NCI-H510A treated with DMSO at 0.1 percent for 48 hours (cell line): ENCODE measurements at regions not wholly inside any gene's neighbourhood (a gene's known extent, or its start where the extent isn't known, plus 50 kb on each side); places are given as distances from the start of the nearest gene placed in this dataset.
"Not testable (repeated sequence)": the region's sequence is repeated elsewhere in the genome, so short reads cannot be mapped to it uniquely, and the experiment has no call there.

Source experiments
- DNase-seq: peaks from one replicate; lab custom pipeline; 2025; lab: John Stamatoyannopoulos, UW

- DNase-seq, result no peak
These were observed 374.9 kb upstream of the TRPC7 start for GRCh38 chr5:136740228-136740627.

- DNase-seq, result not testable (repeated sequence)
These were observed 373.9 kb upstream of the TRPC7 start for GRCh38 chr5:136739271-136739670.

- DNase-seq, result no peak
These were observed 373.5 kb upstream of the TRPC7 start for GRCh38 chr5:136738829-136739228.

- DNase-seq, result no peak
These were observed 370.7 kb upstream of the TRPC7 start for GRCh38 chr5:136736021-136736420.

GRCh38 chr5:136735611-136736010, 370.3 kb upstream of the TRPC7 start:
- not testable (repeated sequence) for DNase-seq

GRCh38 chr5:136734628-136735027, 369.3 kb upstream of the TRPC7 start:
- DNase-seq, result no peak

- no peak for DNase-seq
These were observed 367.4 kb upstream of the TRPC7 start for GRCh38 chr5:136732751-136733150.

GRCh38 chr5:136731241-136731900, 366.0 kb upstream of the TRPC7 start:
- no peak for DNase-seq

GRCh38 chr5:136730426-136730825, 365.1 kb upstream of the TRPC7 start:
- peak; percentile 45 for DNase-seq

GRCh38 chr5:136729901-136730355, 364.6 kb upstream of the TRPC7 start:
- DNase-seq, result peak; percentile 42

- no peak for DNase-seq
These were observed 361.2 kb upstream of the TRPC7 start for GRCh38 chr5:136726506-136726905.

- no peak for DNase-seq
These were observed 358.8 kb upstream of the TRPC7 start for GRCh38 chr5:136724161-136724560.

- DNase-seq, result no peak
These were observed 357.2 kb upstream of the TRPC7 start for GRCh38 chr5:136722581-136722980.

- no peak for DNase-seq
These were observed 356.7 kb upstream of the TRPC7 start for GRCh38 chr5:136722086-136722485.

- no peak for DNase-seq
These were observed 355.3 kb upstream of the TRPC7 start for GRCh38 chr5:136720674-136721073.

GRCh38 chr5:136717917-136718316, 352.6 kb upstream of the TRPC7 start:
- no peak for DNase-seq

GRCh38 chr5:136714286-136714685, 348.9 kb upstream of the TRPC7 start:
- DNase-seq, result no peak

GRCh38 chr5:136712628-136713027, 347.3 kb upstream of the TRPC7 start:
- no peak for DNase-seq

- no peak for DNase-seq
These were observed 345.5 kb upstream of the TRPC7 start for GRCh38 chr5:136710834-136711233.

GRCh38 chr5:136703706-136704105, 338.4 kb upstream of the TRPC7 start:
- DNase-seq, result no peak

- no peak for DNase-seq
These were observed 337.7 kb upstream of the TRPC7 start for GRCh38 chr5:136703036-136703435.

GRCh38 chr5:136701191-136701590, 335.8 kb upstream of the TRPC7 start:
- DNase-seq, result peak; percentile 54

- DNase-seq, result no peak
These were observed 334.3 kb upstream of the TRPC7 start for GRCh38 chr5:136699651-136700050.

- DNase-seq, result no peak
These were observed 333.6 kb upstream of the TRPC7 start for GRCh38 chr5:136698970-136699369.
